ENCODE measurements at regions not wholly inside any gene's neighbourhood (a gene's known extent, or its start where the extent isn't known, plus 50 kb on each side); places are given as distances from the start of the nearest gene placed in this dataset.

DNA sequence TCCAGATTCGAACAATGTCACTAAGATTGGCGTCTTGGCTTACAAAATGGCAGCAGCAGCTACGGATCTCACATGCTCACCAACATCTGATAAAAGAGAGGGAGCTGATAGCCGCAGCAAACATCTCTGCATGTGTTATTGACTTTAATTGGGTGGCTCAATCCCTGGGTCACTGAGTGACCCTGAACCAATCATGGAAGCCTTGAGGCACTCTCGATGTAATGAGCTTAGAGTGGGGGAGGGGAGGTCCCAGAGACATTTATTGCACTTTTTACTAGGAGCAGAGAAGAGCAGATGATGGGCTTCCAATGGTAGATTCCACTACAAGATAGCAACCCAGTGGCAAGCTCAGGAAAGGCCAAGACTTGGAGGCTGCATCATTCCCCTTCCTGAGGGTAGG lies 238.7 kb downstream of the BMP7 start:
- Histone ChIP-seq H3K27ac (no peak overlapping the region), H3K27me3 (peaks cover 0 to 9% of the 10 kb centered on the region in 2 donors), H3K9me3 (no peaks in the 10 kb centered on the region), H3K36me3 (no peaks in the 10 kb centered on the region), H3K4me1 (no peaks in the 10 kb centered on the region), H3K4me3 (no peak overlapping the region)
- 44% methylated on average over 3 of the region's 5 CpGs for WGBS (ENCODE audit: insufficient coverage, low coverage, low lambda C conversion rate, missing lambda C conversion rate)
- no peak for TF ChIP-seq POLR2A (IDR thresholded peaks at IDR 0.05)
- TF ChIP-seq CTCF (IDR thresholded peaks at IDR 0.05), result no peak
- ATAC-seq, result no peak
- no peak for DNase-seq
- intact Hi-C loops (cut with DNase I), result no loop called here

- 45% methylated on average over 13 of the region's 14 CpGs for WGBS (ENCODE audit: insufficient coverage, low coverage, low lambda C conversion rate, missing lambda C conversion rate)
- intact Hi-C loops (cut with DNase I), result no loop called here
Observed at GRCh38 chr20:57030611-57031600, 235.5 kb downstream of the BMP7 start.

DNA sequence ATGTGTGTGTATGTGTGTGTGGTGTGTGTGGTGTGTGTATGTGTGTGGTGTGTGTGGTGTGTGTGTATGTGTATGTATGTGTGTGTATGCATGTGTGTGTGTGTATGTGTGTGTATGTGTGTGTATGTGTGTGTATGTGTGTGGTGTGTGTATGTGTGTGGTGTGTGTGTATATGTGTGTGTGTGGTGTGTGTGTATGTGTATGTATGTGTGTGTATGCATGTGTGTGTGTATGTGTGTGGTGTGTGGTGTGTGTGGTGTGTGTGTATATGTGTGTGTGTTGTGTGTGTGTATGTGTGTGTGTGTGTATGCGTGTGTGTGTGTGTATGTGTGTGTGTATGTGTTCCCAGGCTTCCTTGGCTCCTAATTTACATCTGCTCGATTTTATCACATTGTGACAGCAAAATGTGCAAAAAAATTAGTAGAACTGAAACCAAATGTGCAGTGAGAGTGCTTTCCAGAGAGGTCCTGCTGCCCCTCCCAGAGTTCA lies 234.5 kb downstream of the BMP7 start:
- WGBS (ENCODE audit: insufficient coverage, low coverage, low lambda C conversion rate, missing lambda C conversion rate), result 37% methylated on average over 2 of the region's 2 CpGs
- no peak for TF ChIP-seq POLR2A (IDR thresholded peaks at IDR 0.05)
- TF ChIP-seq CTCF (IDR thresholded peaks at IDR 0.05), result no peak
- ATAC-seq (no peak), DNase-seq (no peak)
- Histone ChIP-seq H3K27ac (no peak overlapping the region), H3K36me3 (no peaks in the 10 kb centered on the region), H3K27me3 (peaks cover 0 to 9% of the 10 kb centered on the region in 2 donors), H3K4me1 (no peaks in the 10 kb centered on the region), H3K4me3 (no peak overlapping the region), H3K9me3 (no peaks in the 10 kb centered on the region)
- intact Hi-C loops (cut with DNase I), result no loop called here

More at GRCh38 chr20:57030611-57031600, 235.5 kb downstream of the BMP7 start:
- no peaks in the 10 kb centered on the region for H3K36me3 ChIP-seq
- no peak overlapping the region for H3K4me3 ChIP-seq
- TF ChIP-seq CTCF (IDR thresholded peaks at IDR 0.05), result no peak
- no peak for TF ChIP-seq POLR2A (IDR thresholded peaks at IDR 0.05)
- ATAC-seq (no peak), DNase-seq (no peak)
- H3K27ac ChIP-seq, result no peak overlapping the region
- no peaks in the 10 kb centered on the region for H3K4me1 ChIP-seq
- H3K9me3 ChIP-seq, result no peaks in the 10 kb centered on the region
- peaks cover 0 to 9% of the 10 kb centered on the region in 2 donors for H3K27me3 ChIP-seq

DNA sequence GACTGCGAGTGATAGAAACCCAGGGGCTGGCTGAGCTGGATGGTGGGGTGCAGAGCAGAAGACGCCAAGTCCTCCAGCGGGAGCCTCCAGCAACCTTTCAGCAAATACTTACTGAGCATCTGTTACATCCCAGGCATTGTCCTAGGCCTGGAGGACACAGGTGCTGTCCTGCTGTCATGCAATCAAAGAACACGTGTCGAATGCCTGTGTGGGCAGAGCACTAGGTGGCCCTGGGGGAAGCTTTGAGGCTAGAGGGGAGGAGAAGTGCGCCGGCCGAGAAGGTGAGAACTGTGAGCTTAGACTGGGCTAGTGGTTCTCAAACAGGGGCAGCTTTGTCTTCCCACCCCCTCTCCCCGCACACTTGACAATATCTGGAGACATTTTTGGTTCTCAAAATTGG lies 233.6 kb downstream of the BMP7 start:
- Histone ChIP-seq H3K27ac (no peak overlapping the region), H3K4me1 (no peaks in the 10 kb centered on the region), H3K27me3 (peaks cover 0 to 9% of the 10 kb centered on the region in 2 donors), H3K36me3 (no peaks in the 10 kb centered on the region), H3K9me3 (no peaks in the 10 kb centered on the region), H3K4me3 (no peak overlapping the region)
- no peak for DNase-seq
- intact Hi-C loops (cut with DNase I), result no loop called here
- TF ChIP-seq POLR2A (IDR thresholded peaks at IDR 0.05) (no peak), CTCF (IDR thresholded peaks at IDR 0.05) (no peak)
- WGBS (ENCODE audit: insufficient coverage, low coverage, low lambda C conversion rate, missing lambda C conversion rate), result 50% methylated on average over 7 of the region's 9 CpGs
- no peak for ATAC-seq

Measured in right lobe of liver (tissue), 6 donors.